NCI-H1105 treated with DMSO at 0.1 percent for 48 hours (cell line): ENCODE measurements at regions not wholly inside any gene's neighbourhood (a gene's known extent, or its start where the extent isn't known, plus 50 kb on each side); places are given as distances from the start of the nearest gene placed in this dataset.
"Not testable (repeated sequence)": the region's sequence is repeated elsewhere in the genome, so short reads cannot be mapped to it uniquely, and the experiment has no call there.

Source experiments
- DNase-seq: peaks from one replicate; lab custom pipeline; 2025; lab: John Stamatoyannopoulos, UW

GRCh38 chr10:8380833-8381496, 326.5 kb downstream of the GATA3 start:
- no peak for DNase-seq

- no peak for DNase-seq
Observed at GRCh38 chr10:8386781-8387180, 332.3 kb downstream of the GATA3 start.

GRCh38 chr10:8389630-8390029, 335.1 kb downstream of the GATA3 start:
- DNase-seq = no peak

GRCh38 chr10:8392216-8392615, 337.7 kb downstream of the GATA3 start:
- no peak for DNase-seq

- no peak for DNase-seq
Observed at GRCh38 chr10:8393531-8393930, 339.0 kb downstream of the GATA3 start.

GRCh38 chr10:8396675-8397074, 342.2 kb downstream of the GATA3 start:
- no peak for DNase-seq

GRCh38 chr10:8398771-8399170, 344.3 kb downstream of the GATA3 start:
- no peak for DNase-seq

- DNase-seq = no peak
Observed at GRCh38 chr10:8400151-8400550, 345.7 kb downstream of the GATA3 start.

- no peak for DNase-seq
Observed at GRCh38 chr10:8400892-8401291, 346.4 kb downstream of the GATA3 start.

- DNase-seq = no peak
Observed at GRCh38 chr10:8401531-8401930, 347.0 kb downstream of the GATA3 start.

- DNase-seq = no peak
Observed at GRCh38 chr10:8402576-8402975, 348.1 kb downstream of the GATA3 start.

GRCh38 chr10:8403711-8404371, 349.4 kb downstream of the GATA3 start:
- DNase-seq = no peak

GRCh38 chr10:8404721-8405120, 350.2 kb downstream of the GATA3 start:
- no peak for DNase-seq

GRCh38 chr10:8405596-8405995, 351.1 kb downstream of the GATA3 start:
- no peak for DNase-seq

- DNase-seq = no peak
Observed at GRCh38 chr10:8407501-8408021, 353.1 kb downstream of the GATA3 start.

GRCh38 chr10:8410506-8410905, 356.0 kb downstream of the GATA3 start:
- no peak for DNase-seq

- no peak for DNase-seq
Observed at GRCh38 chr10:8412541-8412940, 358.1 kb downstream of the GATA3 start.

- not testable (repeated sequence) for DNase-seq
Observed at GRCh38 chr10:8415029-8415428, 360.5 kb downstream of the GATA3 start.

GRCh38 chr10:8416192-8416701, 361.8 kb downstream of the GATA3 start:
- peak; percentile 2 for DNase-seq

- no peak for DNase-seq
Observed at GRCh38 chr10:8416760-8417159, 362.3 kb downstream of the GATA3 start.

GRCh38 chr10:8417631-8418030, 363.1 kb downstream of the GATA3 start:
- no peak for DNase-seq

- no peak for DNase-seq
Observed at GRCh38 chr10:8418631-8419030, 364.1 kb downstream of the GATA3 start.

- no peak for DNase-seq
Observed at GRCh38 chr10:8420182-8420581, 365.7 kb downstream of the GATA3 start.
